ENCODE measurements at regions not wholly inside any gene's neighbourhood (a gene's known extent, or its start where the extent isn't known, plus 50 kb on each side); places are given as distances from the start of the nearest gene placed in this dataset.
"Not testable (repeated sequence)": the region's sequence is repeated elsewhere in the genome, so short reads cannot be mapped to it uniquely, and the experiment has no call there.

- DNase-seq: not testable (repeated sequence)
Observed at GRCh38 chr3:107470496-107470895, 52.3 kb upstream of the BBX start.

Data from stimulated activated naive CD4-positive, alpha-beta T cell treated with Interleukin-2 at 50 U/mL for 16 hours (primary cell).